Parathyroid adenoma (tissue), 2 donors: ENCODE measurements at regions not wholly inside any gene's neighbourhood (a gene's known extent, or its start where the extent isn't known, plus 50 kb on each side); places are given as distances from the start of the nearest gene placed in this dataset.

Experiments used
- H2AFZ ChIP-seq: fragments of 300-600 bp; sonication (generic); one replicate; pipeline ENCODE4 v1.7.0; 2017; ENCODE audit warnings: antibody characterized with exemption, mild to moderate bottlenecking
- H3K27ac ChIP-seq: fragments of 300-600 bp; sonication (generic); one replicate; pipeline ENCODE4 v1.7.0; 2017
- H3K27me3 ChIP-seq: fragments of 300-600 bp; sonication (generic); one replicate; pipeline ENCODE4 v1.7.0; 2017; ENCODE audit warnings: low read length; ENCODE audit not compliant: control insufficient read depth, insufficient read depth
- H3K36me3 ChIP-seq: fragments of 300-600 bp; sonication (generic); one replicate; pipeline ENCODE4 v1.7.0; 2017; ENCODE audit warnings: low read length; ENCODE audit not compliant: control insufficient read depth, insufficient read depth
- H3K4me1 ChIP-seq: fragments of 300-600 bp; sonication (generic); one replicate; pipeline ENCODE4 v1.7.0; 2017; ENCODE audit warnings: control low read depth
- H3K4me2 ChIP-seq: fragments of 300-600 bp; sonication (generic); one replicate; pipeline ENCODE4 v1.7.0; 2017; ENCODE audit warnings: low read length
- H3K4me3 ChIP-seq: fragments of 300-600 bp; sonication (generic); one replicate; pipeline ENCODE4 v1.7.0; 2017; ENCODE audit warnings: low read depth, low read length
- H3K79me2 ChIP-seq: fragments of 300-600 bp; sonication (generic); one replicate; pipeline ENCODE4 v1.7.0; 2017; ENCODE audit warnings: control low read depth
- H3K9ac ChIP-seq: fragments of 300-600 bp; sonication (generic); one replicate; pipeline ENCODE4 v1.7.0; 2017; ENCODE audit warnings: mild to moderate bottlenecking
- H3K9me3 ChIP-seq: fragments of 300-600 bp; sonication (generic); one replicate; pipeline ENCODE4 v1.7.0; 2017; ENCODE audit warnings: low read length; ENCODE audit not compliant: control insufficient read depth
- TF ChIP-seq, protein P1 (sequence below): fragments of 300-600 bp; sonication (generic); IDR thresholded peaks from one replicate; pipeline ENCODE4 v1.7.0; 2017; ENCODE audit warnings: antibody characterized with exemption, mild to moderate bottlenecking
- donor health status: primary hyperparathyroidism.

GRCh38 chr7:115477193-115477651 lies 553.3 kb downstream of the TFEC start:
- no peaks in the 10 kb centered on the region for H3K27me3 ChIP-seq
- TF ChIP-seq, protein P1, sequence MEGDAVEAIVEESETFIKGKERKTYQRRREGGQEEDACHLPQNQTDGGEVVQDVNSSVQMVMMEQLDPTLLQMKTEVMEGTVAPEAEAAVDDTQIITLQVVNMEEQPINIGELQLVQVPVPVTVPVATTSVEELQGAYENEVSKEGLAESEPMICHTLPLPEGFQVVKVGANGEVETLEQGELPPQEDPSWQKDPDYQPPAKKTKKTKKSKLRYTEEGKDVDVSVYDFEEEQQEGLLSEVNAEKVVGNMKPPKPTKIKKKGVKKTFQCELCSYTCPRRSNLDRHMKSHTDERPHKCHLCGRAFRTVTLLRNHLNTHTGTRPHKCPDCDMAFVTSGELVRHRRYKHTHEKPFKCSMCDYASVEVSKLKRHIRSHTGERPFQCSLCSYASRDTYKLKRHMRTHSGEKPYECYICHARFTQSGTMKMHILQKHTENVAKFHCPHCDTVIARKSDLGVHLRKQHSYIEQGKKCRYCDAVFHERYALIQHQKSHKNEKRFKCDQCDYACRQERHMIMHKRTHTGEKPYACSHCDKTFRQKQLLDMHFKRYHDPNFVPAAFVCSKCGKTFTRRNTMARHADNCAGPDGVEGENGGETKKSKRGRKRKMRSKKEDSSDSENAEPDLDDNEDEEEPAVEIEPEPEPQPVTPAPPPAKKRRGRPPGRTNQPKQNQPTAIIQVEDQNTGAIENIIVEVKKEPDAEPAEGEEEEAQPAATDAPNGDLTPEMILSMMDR, result no peak
- H3K36me3 ChIP-seq, result no peaks in the 10 kb centered on the region

GRCh38 chr7:115476671-115477181 lies 553.8 kb downstream of the TFEC start:
- H3K79me2 ChIP-seq, result no peaks in the 10 kb centered on the region
- no peak overlapping the region for H3K9ac ChIP-seq
- no peaks in the 10 kb centered on the region for H3K36me3 ChIP-seq
- H3K9me3 ChIP-seq, result no peaks in the 10 kb centered on the region
- no peak overlapping the region for H2AFZ ChIP-seq
- peak overlapping the region; percentile 83 for H3K4me2 ChIP-seq
- no peaks in the 10 kb centered on the region for H3K4me1 ChIP-seq
- TF ChIP-seq, protein P1, result no peak
- no peak overlapping the region for H3K27ac ChIP-seq
- peak overlapping the region; percentile 36 for H3K4me3 ChIP-seq
- H3K27me3 ChIP-seq, result no peaks in the 10 kb centered on the region

More at GRCh38 chr7:115477193-115477651, 553.3 kb downstream of the TFEC start:
- H3K4me3 ChIP-seq, result peak overlapping the region; percentile 36
- no peaks in the 10 kb centered on the region for H3K79me2 ChIP-seq
- peak overlapping the region; percentile 83 for H3K4me2 ChIP-seq
- H3K9ac ChIP-seq, result no peak overlapping the region
- H3K27ac ChIP-seq, result no peak overlapping the region
- H3K4me1 ChIP-seq, result no peaks in the 10 kb centered on the region
- peak overlapping the region; percentile 43 for H2AFZ ChIP-seq
- no peaks in the 10 kb centered on the region for H3K9me3 ChIP-seq

DNA sequence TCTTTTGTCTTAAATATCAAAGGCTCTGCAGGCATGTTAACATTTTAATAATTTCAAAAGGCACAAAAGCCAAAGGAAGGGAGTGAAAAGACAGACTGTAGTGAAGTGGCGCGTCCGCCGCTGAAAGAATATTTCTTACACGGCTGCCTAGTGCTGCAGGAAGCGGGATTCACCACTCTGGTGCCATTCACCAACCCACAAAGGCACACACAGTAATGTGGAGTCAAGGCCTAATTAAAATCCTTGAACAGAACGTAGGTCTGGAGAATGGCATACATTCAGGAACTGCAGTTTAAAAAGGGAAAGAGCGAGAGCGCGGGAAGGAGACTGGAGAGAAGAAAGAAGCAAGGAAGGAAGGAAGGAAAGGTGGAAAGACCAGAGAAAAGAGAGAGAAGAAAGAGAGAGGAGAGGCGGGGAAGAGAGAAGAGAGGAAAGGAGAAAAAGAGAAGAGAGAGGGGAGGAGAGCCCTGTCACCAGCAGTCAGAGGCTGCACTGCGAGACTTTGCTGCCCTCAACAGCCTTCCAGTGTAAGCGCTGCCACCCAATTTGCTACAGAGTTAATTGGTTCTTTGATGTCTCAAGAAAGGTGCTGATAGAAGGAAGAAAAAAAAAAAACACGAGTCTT lies 554.0 kb downstream of the MDFIC start:
- H3K4me3 ChIP-seq, result no peak overlapping the region
- no peaks in the 10 kb centered on the region for H3K79me2 ChIP-seq
- TF ChIP-seq, protein P1, result no peak
- H3K4me2 ChIP-seq, result no peak overlapping the region
- H3K27me3 ChIP-seq, result no peaks in the 10 kb centered on the region
- no peaks in the 10 kb centered on the region for H3K9me3 ChIP-seq
- H2AFZ ChIP-seq, result no peak overlapping the region
- H3K36me3 ChIP-seq, result no peaks in the 10 kb centered on the region
- H3K9ac ChIP-seq, result no peak overlapping the region
- no peaks in the 10 kb centered on the region for H3K4me1 ChIP-seq
- H3K27ac ChIP-seq, result no peak overlapping the region

GRCh38 chr7:115475206-115475605 lies 553.3 kb downstream of the MDFIC start:
- TF ChIP-seq, protein P1, result no peak
- Histone ChIP-seq H3K4me1 (no peaks in the 10 kb centered on the region), H3K79me2 (no peaks in the 10 kb centered on the region), H3K27me3 (no peaks in the 10 kb centered on the region), H2AFZ (no peak overlapping the region), H3K27ac (no peak overlapping the region), H3K9ac (no peak overlapping the region), H3K9me3 (no peaks in the 10 kb centered on the region), H3K4me3 (no peak overlapping the region), H3K36me3 (no peaks in the 10 kb centered on the region), H3K4me2 (no peak overlapping the region)

DNA sequence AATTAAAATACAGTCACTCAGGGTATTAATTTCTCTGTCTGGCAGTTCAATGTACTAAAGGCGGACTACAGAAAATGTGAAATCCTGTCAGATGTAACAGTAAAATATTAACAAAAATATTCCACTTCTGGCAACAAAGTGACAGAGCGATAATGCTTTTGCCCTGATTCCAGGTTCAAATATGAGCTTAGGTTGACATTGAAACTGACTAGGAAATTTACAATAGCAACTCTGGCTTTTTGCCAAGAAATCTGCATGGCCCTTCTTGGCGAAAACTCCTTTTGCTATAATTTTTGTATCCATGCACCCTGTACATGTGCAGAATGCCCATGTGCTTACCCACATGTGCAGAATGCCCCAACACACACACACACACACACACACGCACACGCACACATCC lies 552.2 kb downstream of the MDFIC start:
- Histone ChIP-seq H3K79me2 (no peaks in the 10 kb centered on the region), H3K27me3 (no peaks in the 10 kb centered on the region), H3K36me3 (no peaks in the 10 kb centered on the region), H2AFZ (no peak overlapping the region), H3K9ac (no peak overlapping the region), H3K4me3 (no peak overlapping the region), H3K27ac (no peak overlapping the region), H3K4me1 (no peaks in the 10 kb centered on the region), H3K9me3 (no peaks in the 10 kb centered on the region), H3K4me2 (no peak overlapping the region)
- TF ChIP-seq, protein P1, result no peak
